ENCODE measurements at regions not wholly inside any gene's neighbourhood (a gene's known extent, or its start where the extent isn't known, plus 50 kb on each side); places are given as distances from the start of the nearest gene placed in this dataset.
"Not testable (repeated sequence)": the region's sequence is repeated elsewhere in the genome, so short reads cannot be mapped to it uniquely, and the experiment has no call there.

GRCh38 chr16:72729552-72729951 is 318.4 kb downstream of the ZFHX3 start:
- not testable (repeated sequence) for DNase-seq

GRCh38 chr16:72728516-72728915 is 319.4 kb downstream of the ZFHX3 start:
- DNase-seq: no peak

- DNase-seq: no peak
Observed at GRCh38 chr16:72727565-72727964, 320.4 kb downstream of the ZFHX3 start.

GRCh38 chr16:72725643-72726042 is 322.3 kb downstream of the ZFHX3 start:
- DNase-seq: no peak

- DNase-seq: no peak
Observed at GRCh38 chr16:72723781-72724180, 324.1 kb downstream of the ZFHX3 start.

GRCh38 chr16:72722552-72722951 is 325.4 kb downstream of the ZFHX3 start:
- DNase-seq: no peak

GRCh38 chr16:72721981-72722380 is 325.9 kb downstream of the ZFHX3 start:
- no peak for DNase-seq

- DNase-seq: no peak
Observed at GRCh38 chr16:72715267-72715666, 332.7 kb downstream of the ZFHX3 start.

GRCh38 chr16:72711823-72712222 is 336.1 kb downstream of the ZFHX3 start:
- no peak for DNase-seq

GRCh38 chr16:72705801-72706200 is 342.1 kb downstream of the ZFHX3 start:
- no peak for DNase-seq

GRCh38 chr16:72704746-72705372 is 343.1 kb downstream of the ZFHX3 start:
- no peak for DNase-seq

- no peak for DNase-seq
Observed at GRCh38 chr16:72689851-72690250, 358.1 kb downstream of the ZFHX3 start.

GRCh38 chr16:72680732-72681131 is 367.2 kb downstream of the ZFHX3 start:
- no peak for DNase-seq

- DNase-seq: no peak
Observed at GRCh38 chr16:72679856-72680255, 368.1 kb downstream of the ZFHX3 start.

- no peak for DNase-seq
Observed at GRCh38 chr16:72677662-72678447, 370.1 kb downstream of the ZFHX3 start.

GRCh38 chr16:72673118-72673517 is 374.8 kb downstream of the ZFHX3 start:
- DNase-seq: no peak

- no peak for DNase-seq
Observed at GRCh38 chr16:72666267-72666666, 381.7 kb downstream of the ZFHX3 start.

- no peak for DNase-seq
Observed at GRCh38 chr16:72665701-72666100, 382.2 kb downstream of the ZFHX3 start.

GRCh38 chr16:72664509-72665408 is 383.2 kb downstream of the ZFHX3 start:
- peak; percentile 92 for DNase-seq

GRCh38 chr16:72664056-72664508 is 383.8 kb downstream of the ZFHX3 start:
- DNase-seq: no peak

- DNase-seq: no peak
Observed at GRCh38 chr16:72658888-72659717, 388.8 kb downstream of the ZFHX3 start.

GRCh38 chr16:72657791-72658190 is 390.1 kb downstream of the ZFHX3 start:
- DNase-seq: no peak
